IMR-90 (cell line): ENCODE measurements at regions not wholly inside any gene's neighbourhood (a gene's known extent, or its start where the extent isn't known, plus 50 kb on each side); places are given as distances from the start of the nearest gene placed in this dataset.

Experiments
- ATAC-seq: fragments of 200-7000 bp; cut with Tn5 transposase; 2 replicates; pipeline ENCODE4 v1.9.1; 2020; ENCODE audit warnings: low read depth, mild to moderate bottlenecking, moderate library complexity
- BruUV-seq: library from RNA; stranded (reverse); fragments of 400-500 nt; replicated peaks from 2 replicates; lab custom pipeline; 2021; lab: Mats Ljungman, UMichigan
- CTCF ChIA-PET: fragments of 300-600 bp; formaldehyde crosslinking; extraction: SDS; loops from one replicate; lab custom pipeline; 2021; ENCODE audit warnings: antibody characterized with exemption; lab: Yijun Ruan, JAX
- POLR2A ChIA-PET: fragments of 300-600 bp; sonication (Branson Sonifier 250); formaldehyde crosslinking; loops from one replicate; lab custom pipeline; 2022; ENCODE audit warnings: antibody characterized with exemption; ENCODE audit not compliant: unreplicated experiment; lab: Charles Lee
- DNase-seq: peaks from one replicate; pipeline ENCODE4 v3.0.0; 2013
- H2AFZ ChIP-seq: replicated peaks from 2 replicates; pipeline ENCODE3; 2013; ENCODE audit warnings: low read length, mild to moderate bottlenecking; ENCODE audit not compliant: poor library complexity
- H2AK5ac ChIP-seq: 2 replicates; pipeline ENCODE4 v1.6.1; 2013; ENCODE audit warnings: low read depth, low read length, inconsistent platforms
- H2AK9ac ChIP-seq: replicated peaks from 2 replicates; pipeline ENCODE3; 2013; ENCODE audit warnings: mild to moderate bottlenecking, low read depth, low read length, moderate library complexity; ENCODE audit not compliant: poor library complexity
- H2BK120ac ChIP-seq: 2 replicates; pipeline ENCODE4 v1.6.1; 2013; ENCODE audit warnings: low read depth, low read length, inconsistent platforms
- H2BK15ac ChIP-seq: 3 replicates; pipeline ENCODE4 v1.6.1; 2013; ENCODE audit warnings: low read depth, low read length, inconsistent platforms
- H2BK20ac ChIP-seq: 2 replicates; pipeline ENCODE4 v1.6.1; 2013; ENCODE audit warnings: low read depth, mild to moderate bottlenecking, inconsistent platforms, low read length, moderate library complexity
- H2BK5ac ChIP-seq: 2 replicates; pipeline ENCODE4 v1.6.1; 2013; ENCODE audit warnings: mild to moderate bottlenecking, low read depth, low read length, inconsistent platforms; ENCODE audit not compliant: poor library complexity, severe bottlenecking
- H3K14ac ChIP-seq: replicated peaks from 2 replicates; pipeline ENCODE4 v1.6.1; 2013; ENCODE audit warnings: low read depth, low read length, inconsistent platforms
- H3K18ac ChIP-seq: 2 replicates; pipeline ENCODE4 v1.6.1; 2013; ENCODE audit warnings: low read depth, low read length, control low read depth
- H3K23ac ChIP-seq: 2 replicates; pipeline ENCODE4 v1.6.1; 2013; ENCODE audit warnings: low read depth, low read length, inconsistent platforms
- H3K27ac ChIP-seq: 2 replicates; pipeline ENCODE4 v1.5.1; 2013; ENCODE audit warnings: mild to moderate bottlenecking, control low read depth, low read length; ENCODE audit not compliant: insufficient read depth
- H3K27me3 ChIP-seq: 2 replicates; pipeline ENCODE4 v1.6.1; 2013; ENCODE audit warnings: low read length; ENCODE audit not compliant: control insufficient read depth, insufficient read depth
- H3K36me3 ChIP-seq: 2 replicates; pipeline ENCODE4 v1.6.1; 2013; ENCODE audit warnings: low read length, mixed read lengths; ENCODE audit not compliant: control insufficient read depth, insufficient read depth
- H3K4ac ChIP-seq: 2 replicates; pipeline ENCODE4 v1.6.1; 2013; ENCODE audit warnings: low read depth, low read length, inconsistent platforms
- H3K4me1 ChIP-seq: 2 replicates; pipeline ENCODE4 v1.6.1; 2013; ENCODE audit warnings: low read length, mixed read lengths; ENCODE audit not compliant: control insufficient read depth, insufficient read depth
- H3K4me2 ChIP-seq: 2 replicates; pipeline ENCODE4 v1.6.1; 2013; ENCODE audit warnings: low read depth, mild to moderate bottlenecking, control low read depth, low read length, moderate library complexity
- H3K4me3 ChIP-seq: 2 replicates; pipeline ENCODE4 v1.5.1; 2013; ENCODE audit warnings: low read depth, mild to moderate bottlenecking, control low read depth, low read length, moderate library complexity; ENCODE audit not compliant: insufficient read depth
- H3K56ac ChIP-seq: 2 replicates; pipeline ENCODE4 v1.6.1; 2013; ENCODE audit warnings: low read length, inconsistent platforms; ENCODE audit not compliant: insufficient read depth; ENCODE audit errors: extremely low read depth
- H3K79me1 ChIP-seq, 2 experiments: 2 replicates each; pipeline ENCODE4 v1.6.1; 2013; ENCODE audit warnings: low read length in 2 of 2, inconsistent platforms in 1 of 2, low read depth in 1 of 2
- H3K9ac ChIP-seq: 2 replicates; pipeline ENCODE4 v1.6.1; 2013; ENCODE audit warnings: low read depth, low read length, control low read depth
- H3K9me1 ChIP-seq: 2 replicates; pipeline ENCODE4 v1.6.1; 2013; ENCODE audit warnings: low read length, inconsistent platforms; ENCODE audit not compliant: insufficient read depth
- H3K9me3 ChIP-seq: 2 replicates; pipeline ENCODE4 v1.6.1; 2013; ENCODE audit warnings: low read length; ENCODE audit not compliant: control insufficient read depth, insufficient read depth
- H4K20me1 ChIP-seq: 2 replicates; pipeline ENCODE4 v1.6.1; 2013; ENCODE audit warnings: low read length, inconsistent platforms; ENCODE audit not compliant: insufficient read depth
- H4K5ac ChIP-seq: 2 replicates; pipeline ENCODE4 v1.6.1; 2013; ENCODE audit warnings: mild to moderate bottlenecking, low read depth, low read length, control low read depth
- H4K8ac ChIP-seq, 2 experiments: 2 replicates each; pipeline ENCODE4 v1.6.1; 2013; ENCODE audit warnings: low read depth in 2 of 2, low read length in 2 of 2, control low read depth in 1 of 2, inconsistent platforms in 1 of 2
- H4K91ac ChIP-seq: 2 replicates; pipeline ENCODE4 v1.6.1; 2013; ENCODE audit warnings: low read depth, low read length, inconsistent platforms; ENCODE audit not compliant: insufficient read depth
- BHLHE40 ChIP-seq: fragments of 150-350 bp; IDR thresholded peaks from 2 replicates; pipeline ENCODE4 v1.6.1; 2016; ENCODE audit warnings: mild to moderate bottlenecking, low read depth, low read length
- CEBPB ChIP-seq: IDR thresholded peaks from 2 replicates; pipeline ENCODE4 v1.6.1; 2012; ENCODE audit warnings: low read depth, low read length, improper control_type of control experiment
- CHD1 ChIP-seq: IDR thresholded peaks from 2 replicates; pipeline ENCODE4 v1.6.1; 2012; ENCODE audit warnings: low read depth, low read length, improper control_type of control experiment
- CTCF ChIP-seq: conservative IDR thresholded peaks from 2 replicates; pipeline ENCODE4 v1.5.1; 2012; ENCODE audit warnings: mild to moderate bottlenecking, low read depth, low read length, improper control_type of control experiment
- FOS ChIP-seq: fragments of 150-350 bp; IDR thresholded peaks from 2 replicates; pipeline ENCODE4 v1.6.1; 2016; ENCODE audit warnings: low read depth, low read length
- MAFK ChIP-seq: IDR thresholded peaks from 2 replicates; pipeline ENCODE4 v1.6.1; 2012; ENCODE audit warnings: low read depth, low read length, improper control_type of control experiment
- MAZ ChIP-seq: IDR thresholded peaks from 2 replicates; pipeline ENCODE4 v1.6.1; 2012; ENCODE audit warnings: low read depth, mild to moderate bottlenecking, low read length, improper control_type of control experiment, moderate library complexity, borderline replicate concordance
- MXI1 ChIP-seq: IDR thresholded peaks from 2 replicates; pipeline ENCODE4 v1.6.1; 2012; ENCODE audit warnings: low read depth, mild to moderate bottlenecking, low read length, moderate library complexity, borderline replicate concordance
- NFE2L2 ChIP-seq: fragments of 150-350 bp; IDR thresholded peaks from 2 replicates; pipeline ENCODE4 v1.6.1; 2016; ENCODE audit warnings: low read depth, mild to moderate bottlenecking, low read length
- POLR2A ChIP-seq: IDR thresholded peaks from 2 replicates; pipeline ENCODE4 v1.6.1; 2012; ENCODE audit warnings: mild to moderate bottlenecking, low read depth, low read length
- RAD21 ChIP-seq: IDR thresholded peaks from 2 replicates; pipeline ENCODE4 v1.6.1; 2012; ENCODE audit warnings: low read length, improper control_type of control experiment
- RCOR1 ChIP-seq: IDR thresholded peaks from 2 replicates; pipeline ENCODE4 v1.6.1; 2012; ENCODE audit warnings: mild to moderate bottlenecking, low read length, improper control_type of control experiment; ENCODE audit not compliant: insufficient replicate concordance
- RFX5 ChIP-seq: IDR thresholded peaks from 2 replicates; pipeline ENCODE4 v1.8.0; 2012; ENCODE audit warnings: low read depth, mild to moderate bottlenecking, low read length, moderate library complexity
- SMC3 ChIP-seq: fragments of 150-350 bp; IDR thresholded peaks from 2 replicates; pipeline ENCODE4 v1.6.1; 2016; ENCODE audit warnings: low read depth, mild to moderate bottlenecking, antibody characterized with exemption, low read length, moderate library complexity
- USF2 ChIP-seq: fragments of 150-350 bp; IDR thresholded peaks from 2 replicates; pipeline ENCODE4 v1.6.1; 2017; ENCODE audit warnings: mild to moderate bottlenecking, antibody characterized with exemption, low read length, low read depth
- WGBS, 2 experiments: methylation state at CpG; one replicate each; pipeline versions ENCODE4 v1.1.5 to v1.1.7; 2013; ENCODE audit warnings: missing lambda C conversion rate in 2 of 2; ENCODE audit not compliant: insufficient read length in 1 of 2; ENCODE audit errors: extremely low coverage in 2 of 2; 5-methylcytosine and 5-hydroxymethylcytosine counted together
- dilution Hi-C: fragments of 300-500 bp; cut with HindIII; formaldehyde crosslinking; loops from one replicate; pipeline ENCODE4 v1.14.3; 2018; ENCODE audit warnings: low sequenced_read_pairs; ENCODE audit not compliant: unreplicated experiment
- in situ Hi-C: fragments of 300-500 bp; cut with MboI; formaldehyde crosslinking; loops from 3 replicates; pipeline ENCODE4 v1.14.3; 2019; ENCODE audit warnings: low sequenced_read_pairs, inconsistent platforms, mixed read lengths
- intact Hi-C: fragments of 100-400 bp; cut with micrococcal nuclease; formaldehyde crosslinking; loops from 2 replicates; pipeline ENCODE4 v1.10.0; 2022
- TF ChIP-seq, protein P1 (sequence below): fragments of 150-350 bp; IDR thresholded peaks from 2 replicates; pipeline ENCODE4 v1.6.1; 2016; ENCODE audit warnings: low read depth, mild to moderate bottlenecking, low read length, moderate library complexity, borderline replicate concordance

- no peak overlapping the region for H3K4me3 ChIP-seq
- H2BK120ac ChIP-seq = no peak overlapping the region
- H3K36me3 ChIP-seq = no peaks in the 10 kb centered on the region
- no peak overlapping the region for H2AFZ ChIP-seq
- H4K8ac ChIP-seq = no peak overlapping the region
- CTCF ChIA-PET = no interaction called here
- ATAC-seq (no peak), DNase-seq (no peak)
- no peaks in the 10 kb centered on the region; the same call in 1 of the 2 replicates for H3K9me3 ChIP-seq
- no peak overlapping the region for H3K4ac ChIP-seq
- no peak overlapping the region for H2BK20ac ChIP-seq
- H3K56ac ChIP-seq = no peak overlapping the region
- no peak overlapping the region for H2BK15ac ChIP-seq
- H3K4me1 ChIP-seq = no peaks in the 10 kb centered on the region
- H3K79me1 ChIP-seq = no peaks in the 10 kb centered on the region
- WGBS, 2 experiments = no CpG with 5 or more reads among the region's 1 CpG
- H4K5ac ChIP-seq = no peak overlapping the region
- H3K27me3 ChIP-seq = no peaks in the 10 kb centered on the region
- POLR2A ChIA-PET = no interaction called here
- no peak overlapping the region for H2BK5ac ChIP-seq
- H3K27ac ChIP-seq = no peak overlapping the region
- H2AK9ac ChIP-seq = no peak overlapping the region
- no peak overlapping the region for H3K18ac ChIP-seq
- H4K91ac ChIP-seq = no peak overlapping the region
- H4K20me1 ChIP-seq = no peaks in the 10 kb centered on the region
- no TSS peak for BruUV-seq
- no peak overlapping the region for H3K9ac ChIP-seq
- no peak overlapping the region for H2AK5ac ChIP-seq
- no peak overlapping the region for H3K23ac ChIP-seq
- TF ChIP-seq RCOR1 = no peak
- TF ChIP-seq, protein P1, sequence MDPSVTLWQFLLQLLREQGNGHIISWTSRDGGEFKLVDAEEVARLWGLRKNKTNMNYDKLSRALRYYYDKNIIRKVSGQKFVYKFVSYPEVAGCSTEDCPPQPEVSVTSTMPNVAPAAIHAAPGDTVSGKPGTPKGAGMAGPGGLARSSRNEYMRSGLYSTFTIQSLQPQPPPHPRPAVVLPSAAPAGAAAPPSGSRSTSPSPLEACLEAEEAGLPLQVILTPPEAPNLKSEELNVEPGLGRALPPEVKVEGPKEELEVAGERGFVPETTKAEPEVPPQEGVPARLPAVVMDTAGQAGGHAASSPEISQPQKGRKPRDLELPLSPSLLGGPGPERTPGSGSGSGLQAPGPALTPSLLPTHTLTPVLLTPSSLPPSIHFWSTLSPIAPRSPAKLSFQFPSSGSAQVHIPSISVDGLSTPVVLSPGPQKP = no peak
- TF ChIP-seq POLR2A = no peak
- no peak for TF ChIP-seq MXI1
- TF ChIP-seq RAD21 = no peak
- TF ChIP-seq CEBPB = no peak
- TF ChIP-seq NFE2L2 = no peak
- no peak for TF ChIP-seq USF2
- no peak for TF ChIP-seq BHLHE40
- no peak for TF ChIP-seq MAZ
- TF ChIP-seq RFX5 = no peak
- no peak for TF ChIP-seq CHD1
- TF ChIP-seq FOS = no peak
- TF ChIP-seq CTCF = no peak
- no peak for TF ChIP-seq SMC3
- no peak for TF ChIP-seq MAFK
- dilution Hi-C loops = no loop called here
- H3K14ac ChIP-seq = no peak overlapping the region
- no peaks in the 10 kb centered on the region for H3K9me1 ChIP-seq
- in situ Hi-C loops = no loop called here
- intact Hi-C loops = no loop called here
- no peak overlapping the region for H3K4me2 ChIP-seq
Observed at GRCh38 chr16:54672500-54672899, 258.2 kb upstream of the IRX5 start.
